ENCODE measurements at regions not wholly inside any gene's neighbourhood (a gene's known extent, or its start where the extent isn't known, plus 50 kb on each side); places are given as distances from the start of the nearest gene placed in this dataset.

DNA sequence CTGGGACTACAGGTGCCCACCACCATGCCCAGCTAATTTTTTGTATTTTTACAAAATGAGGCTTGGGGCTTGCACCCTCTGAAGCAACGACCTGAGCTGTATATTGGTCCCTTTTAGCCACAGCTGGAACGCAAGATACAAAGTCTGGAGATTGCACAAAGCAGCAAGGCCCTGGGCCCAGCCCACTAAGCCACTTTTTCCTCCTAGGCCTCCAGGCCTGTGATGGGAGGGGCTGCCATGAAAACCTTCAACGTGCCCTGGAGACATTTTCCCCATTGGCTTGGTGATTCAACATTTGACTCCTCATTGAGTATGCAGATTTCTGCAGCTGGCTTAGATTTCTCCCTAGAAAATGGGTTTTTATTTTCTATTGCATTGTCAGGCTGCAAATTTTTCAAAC is 69.2 kb downstream of the CYB561 start:
- H3K9me3 ChIP-seq, result no peaks in the 10 kb centered on the region
- H3K36me3 ChIP-seq, result no peaks in the 10 kb centered on the region
- H3K27me3 ChIP-seq, result no peaks in the 10 kb centered on the region
- 93 to 97% methylated on average over 3 of the region's 3 CpGs for WGBS, 2 donors
- no peak overlapping the region for H3K27ac ChIP-seq
- no peak overlapping the region for H3K4me3 ChIP-seq (replicated peaks in 1 of 3)
- no peak for DNase-seq
- H3K4me1 ChIP-seq, result no peaks in the 10 kb centered on the region
- intact Hi-C loops (cut with DNase I), result no loop called here
- no peak for TF ChIP-seq POLR2A (IDR thresholded peaks at IDR 0.05)
- TF ChIP-seq, protein P1, sequence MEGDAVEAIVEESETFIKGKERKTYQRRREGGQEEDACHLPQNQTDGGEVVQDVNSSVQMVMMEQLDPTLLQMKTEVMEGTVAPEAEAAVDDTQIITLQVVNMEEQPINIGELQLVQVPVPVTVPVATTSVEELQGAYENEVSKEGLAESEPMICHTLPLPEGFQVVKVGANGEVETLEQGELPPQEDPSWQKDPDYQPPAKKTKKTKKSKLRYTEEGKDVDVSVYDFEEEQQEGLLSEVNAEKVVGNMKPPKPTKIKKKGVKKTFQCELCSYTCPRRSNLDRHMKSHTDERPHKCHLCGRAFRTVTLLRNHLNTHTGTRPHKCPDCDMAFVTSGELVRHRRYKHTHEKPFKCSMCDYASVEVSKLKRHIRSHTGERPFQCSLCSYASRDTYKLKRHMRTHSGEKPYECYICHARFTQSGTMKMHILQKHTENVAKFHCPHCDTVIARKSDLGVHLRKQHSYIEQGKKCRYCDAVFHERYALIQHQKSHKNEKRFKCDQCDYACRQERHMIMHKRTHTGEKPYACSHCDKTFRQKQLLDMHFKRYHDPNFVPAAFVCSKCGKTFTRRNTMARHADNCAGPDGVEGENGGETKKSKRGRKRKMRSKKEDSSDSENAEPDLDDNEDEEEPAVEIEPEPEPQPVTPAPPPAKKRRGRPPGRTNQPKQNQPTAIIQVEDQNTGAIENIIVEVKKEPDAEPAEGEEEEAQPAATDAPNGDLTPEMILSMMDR (IDR thresholded peaks at IDR 0.05), result no peak

DNA sequence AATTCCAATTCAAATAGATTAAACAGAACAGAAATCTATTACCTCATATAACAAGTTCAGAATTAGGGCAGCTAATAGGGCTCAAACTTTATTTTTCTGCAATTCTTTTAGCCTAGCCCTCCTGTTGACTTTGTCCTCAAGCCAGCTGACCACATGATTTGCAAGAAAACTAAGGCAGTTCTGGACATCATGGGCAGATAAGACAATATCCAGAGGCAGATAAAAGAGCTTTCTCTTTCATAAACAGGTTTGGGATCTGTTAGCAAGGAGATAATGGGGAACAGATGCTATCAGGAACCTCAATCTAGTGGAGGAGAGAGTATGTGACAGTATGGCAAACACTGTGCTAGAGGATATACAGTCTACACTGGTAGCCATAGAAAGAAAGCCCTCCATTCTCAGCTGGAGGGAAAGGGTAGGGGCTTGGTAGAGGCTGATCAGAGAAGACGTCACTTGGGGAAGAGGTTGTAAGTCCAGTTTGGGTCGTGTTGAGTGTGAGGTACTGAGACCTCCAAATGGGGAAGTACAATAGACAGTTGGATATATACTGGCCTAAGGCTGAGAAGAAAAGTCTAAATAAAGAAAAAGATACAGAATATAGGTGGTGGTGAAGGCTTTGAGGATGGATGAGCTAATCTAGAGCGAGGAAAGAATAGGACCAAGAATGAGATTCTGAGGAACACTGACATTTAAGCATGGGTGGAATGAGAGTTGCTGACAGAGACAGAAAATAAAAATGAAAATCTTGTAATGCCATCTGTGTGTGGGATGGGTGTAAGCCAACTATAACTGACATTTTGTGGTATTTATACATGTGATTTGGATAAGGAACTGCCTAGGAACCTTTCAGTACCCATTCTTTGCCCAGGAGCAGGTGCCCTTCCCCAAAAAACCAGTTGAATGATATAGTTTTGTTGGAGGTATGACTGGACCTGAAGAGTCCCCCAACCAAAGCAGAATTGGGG is 67.4 kb downstream of the CYB561 start:
- no peaks in the 10 kb centered on the region for H3K9me3 ChIP-seq
- H3K4me1 ChIP-seq, result no peaks in the 10 kb centered on the region
- H3K36me3 ChIP-seq, result no peaks in the 10 kb centered on the region
- 81 to 91% methylated on average over 3 of the region's 3 CpGs for WGBS, 2 donors
- H3K27ac ChIP-seq, result no peak overlapping the region
- no peak overlapping the region for H3K4me3 ChIP-seq (replicated peaks in 1 of 3)
- H3K27me3 ChIP-seq, result no peaks in the 10 kb centered on the region
- intact Hi-C loops (cut with DNase I), result no loop called here
- TF ChIP-seq, protein P1 (IDR thresholded peaks at IDR 0.05), result no peak
- no peak for TF ChIP-seq POLR2A (IDR thresholded peaks at IDR 0.05)
- no peak for DNase-seq

DNA sequence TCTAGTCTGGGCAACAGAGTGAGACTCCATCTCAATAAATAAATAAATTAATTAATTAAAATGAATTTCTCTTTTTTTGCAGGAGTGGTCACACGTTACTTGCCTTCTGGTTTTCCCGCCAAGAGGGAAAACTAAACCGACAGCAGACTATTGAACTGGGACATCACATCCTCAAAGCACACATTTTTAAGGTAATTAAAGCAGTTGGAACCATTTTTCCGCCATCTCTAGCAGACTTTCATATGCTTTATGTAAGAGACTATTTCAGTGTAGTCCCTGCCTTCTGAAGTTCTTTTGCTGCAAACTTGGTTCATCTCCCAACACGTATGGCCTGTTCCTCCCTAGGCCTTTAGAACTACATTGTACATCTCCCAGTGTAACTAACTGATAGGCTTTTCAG is 66.5 kb downstream of the CYB561 start:
- intact Hi-C loops (cut with DNase I), result no loop called here
- 87 to 96% methylated on average over 5 of the region's 5 CpGs for WGBS, 2 donors

DNA sequence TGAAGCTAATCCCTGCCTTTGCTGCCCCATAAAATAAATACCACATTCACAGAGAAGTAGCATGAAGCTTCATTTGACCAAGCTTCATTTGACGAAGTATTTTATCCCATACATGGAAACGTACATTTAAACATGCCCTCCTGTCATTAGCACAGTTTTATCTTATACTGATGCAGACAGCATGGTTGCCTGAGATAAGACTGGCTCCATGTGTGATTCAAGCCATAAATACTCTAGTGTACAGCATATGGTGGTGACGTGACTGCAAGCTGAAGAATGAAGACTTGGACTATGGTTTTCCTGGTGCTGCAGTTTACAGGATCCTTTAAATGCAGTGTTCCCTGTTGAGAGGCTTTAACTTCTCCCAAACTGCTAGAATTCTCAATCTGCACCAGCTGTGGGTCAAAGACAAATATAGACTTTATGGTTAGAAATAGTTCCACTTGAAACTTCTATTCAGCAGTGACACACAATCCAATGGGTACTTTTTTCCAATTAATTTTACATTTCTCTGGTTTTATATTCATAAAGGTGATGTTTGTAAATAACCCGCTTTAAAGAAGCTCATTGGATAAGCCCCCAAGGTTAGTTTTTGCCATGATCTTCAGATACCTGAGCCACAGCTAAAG is 64.9 kb downstream of the CYB561 start:
- H3K4me3 ChIP-seq (replicated peaks in 1 of 3), result no peak overlapping the region
- no peaks in the 10 kb centered on the region for H3K36me3 ChIP-seq
- TF ChIP-seq POLR2A (IDR thresholded peaks at IDR 0.05), result no peak
- TF ChIP-seq, protein P1 (IDR thresholded peaks at IDR 0.05), result no peak
- no peaks in the 10 kb centered on the region for H3K9me3 ChIP-seq
- no peak for DNase-seq
- no peak overlapping the region for H3K27ac ChIP-seq
- WGBS, 2 donors, result 87 to 88% methylated on average over 4 of the region's 4 CpGs
- intact Hi-C loops (cut with DNase I), result no loop called here
- no peaks in the 10 kb centered on the region for H3K27me3 ChIP-seq
- H3K4me1 ChIP-seq, result no peaks in the 10 kb centered on the region

More for the DNA sequence above, 66.5 kb downstream of the CYB561 start:
- H3K4me1 ChIP-seq, result no peaks in the 10 kb centered on the region
- H3K27me3 ChIP-seq, result no peaks in the 10 kb centered on the region
- no peak for TF ChIP-seq POLR2A (IDR thresholded peaks at IDR 0.05)
- TF ChIP-seq, protein P1 (IDR thresholded peaks at IDR 0.05), result no peak
- no peaks in the 10 kb centered on the region for H3K36me3 ChIP-seq
- H3K9me3 ChIP-seq, result no peaks in the 10 kb centered on the region
- no peak overlapping the region for H3K27ac ChIP-seq
- no peak overlapping the region for H3K4me3 ChIP-seq (replicated peaks in 1 of 3)
- DNase-seq, result no peak

DNA sequence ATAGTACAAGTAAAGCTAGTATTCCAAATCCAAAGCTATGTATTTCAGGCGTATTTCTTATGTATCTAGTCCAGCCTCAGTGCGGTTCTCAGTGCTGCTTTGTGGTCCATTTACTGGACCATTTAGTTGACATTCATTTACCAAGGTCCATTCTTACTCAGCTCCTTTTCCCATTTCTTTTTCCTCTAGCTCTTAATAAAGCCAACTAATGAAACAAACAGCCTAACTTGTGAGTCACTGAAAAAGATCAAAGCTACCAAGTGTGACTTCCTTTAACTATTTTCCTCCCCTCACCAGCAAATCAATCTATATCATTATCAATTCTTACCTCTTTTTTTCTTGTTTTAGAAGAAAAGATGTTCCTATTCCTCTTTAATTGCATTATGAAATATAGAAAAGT is 64.0 kb downstream of the CYB561 start:
- Histone ChIP-seq H3K4me1 (no peaks in the 10 kb centered on the region), H3K36me3 (no peaks in the 10 kb centered on the region), H3K9me3 (no peaks in the 10 kb centered on the region), H3K4me3 (replicated peaks in 1 of 3) (no peak overlapping the region), H3K27me3 (no peaks in the 10 kb centered on the region), H3K27ac (no peak overlapping the region)
- no peak for DNase-seq
- no peak for TF ChIP-seq POLR2A (IDR thresholded peaks at IDR 0.05)
- TF ChIP-seq, protein P1 (IDR thresholded peaks at IDR 0.05), result no peak
- WGBS, 2 donors, result 94 to 95% methylated on average over 2 of the region's 2 CpGs
- intact Hi-C loops (cut with DNase I), result no loop called here

Measured in thyroid gland (tissue), 4 donors.